ENCODE measurements at regions not wholly inside any gene's neighbourhood (a gene's known extent, or its start where the extent isn't known, plus 50 kb on each side); places are given as distances from the start of the nearest gene placed in this dataset.
A peak's percentile ranks its signal among the peaks of the same experiment; 100 is the strongest.

GRCh38 chr7:46393142-46393541 lies 472.1 kb upstream of the IGFBP3 start:
- no peak for DNase-seq

DNA sequence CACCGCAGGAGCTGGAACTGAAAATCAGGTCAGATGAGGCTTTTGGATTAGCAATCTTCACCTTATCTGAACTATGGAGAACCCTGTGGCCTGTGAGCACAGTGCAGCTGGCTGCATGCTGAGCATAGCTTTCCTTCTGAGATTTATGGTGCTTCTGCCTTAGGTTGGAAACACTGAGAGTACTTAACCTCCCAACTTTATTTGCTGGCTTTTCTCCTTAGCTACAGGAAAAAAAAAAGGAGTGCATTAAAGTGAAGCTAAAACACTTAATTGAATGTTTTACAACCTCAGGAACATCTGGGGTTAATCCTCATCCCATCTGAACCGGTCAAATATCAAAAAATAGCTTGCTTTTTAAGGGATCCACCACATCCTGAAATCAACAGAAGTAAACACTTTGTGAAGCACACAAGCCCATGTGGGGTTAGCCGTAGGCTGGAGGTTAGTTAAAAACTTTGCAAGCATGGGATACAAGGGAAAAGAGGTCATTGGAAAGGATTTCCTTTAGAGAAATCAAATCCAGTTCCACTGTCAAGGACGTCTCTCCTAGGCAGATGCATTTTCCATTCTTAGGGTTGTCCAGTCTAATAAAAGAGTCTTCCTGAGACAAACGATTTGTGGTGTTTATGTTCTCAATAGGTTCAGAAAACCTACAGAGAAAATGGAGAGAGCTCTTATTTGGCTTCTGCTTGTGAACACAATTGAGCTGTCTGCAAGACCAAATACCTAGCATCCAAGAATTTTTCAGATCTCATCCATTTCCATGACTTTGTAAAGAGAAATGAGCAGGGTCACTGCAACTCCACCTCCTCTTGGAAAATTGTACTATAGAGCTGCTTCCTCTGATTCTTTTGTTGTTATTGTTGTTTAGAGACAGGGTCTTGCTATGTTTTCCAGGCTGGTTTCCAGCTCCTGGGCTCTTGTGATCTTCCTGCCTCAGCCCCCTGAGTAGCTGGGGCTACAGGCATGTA lies 470.4 kb upstream of the IGFBP3 start:
- DNase-seq = no peak

GRCh38 chr7:46390042-46390441 lies 469.0 kb upstream of the IGFBP3 start:
- DNase-seq = no peak

GRCh38 chr7:46389146-46389545 lies 468.1 kb upstream of the IGFBP3 start:
- DNase-seq = no peak

DNA sequence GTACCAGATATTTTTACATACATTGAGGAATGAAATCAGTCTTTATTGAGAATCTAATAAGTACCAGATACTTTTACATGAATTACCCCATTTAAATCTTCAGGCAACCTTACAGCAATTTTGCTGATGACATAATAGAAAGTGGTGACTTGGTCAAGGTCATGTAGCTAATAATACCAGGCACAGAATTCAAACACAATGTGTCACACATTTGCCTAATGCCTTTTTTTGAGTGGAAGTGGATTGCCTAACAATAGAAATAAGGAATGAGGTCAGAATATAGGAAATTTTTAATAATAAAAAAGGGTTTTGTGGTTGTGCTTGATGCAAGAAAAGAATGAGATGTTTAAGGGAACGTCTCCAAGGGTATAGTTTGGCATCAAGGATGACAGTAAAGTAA lies 466.6 kb upstream of the IGFBP3 start:
- DNase-seq = no peak

DNA sequence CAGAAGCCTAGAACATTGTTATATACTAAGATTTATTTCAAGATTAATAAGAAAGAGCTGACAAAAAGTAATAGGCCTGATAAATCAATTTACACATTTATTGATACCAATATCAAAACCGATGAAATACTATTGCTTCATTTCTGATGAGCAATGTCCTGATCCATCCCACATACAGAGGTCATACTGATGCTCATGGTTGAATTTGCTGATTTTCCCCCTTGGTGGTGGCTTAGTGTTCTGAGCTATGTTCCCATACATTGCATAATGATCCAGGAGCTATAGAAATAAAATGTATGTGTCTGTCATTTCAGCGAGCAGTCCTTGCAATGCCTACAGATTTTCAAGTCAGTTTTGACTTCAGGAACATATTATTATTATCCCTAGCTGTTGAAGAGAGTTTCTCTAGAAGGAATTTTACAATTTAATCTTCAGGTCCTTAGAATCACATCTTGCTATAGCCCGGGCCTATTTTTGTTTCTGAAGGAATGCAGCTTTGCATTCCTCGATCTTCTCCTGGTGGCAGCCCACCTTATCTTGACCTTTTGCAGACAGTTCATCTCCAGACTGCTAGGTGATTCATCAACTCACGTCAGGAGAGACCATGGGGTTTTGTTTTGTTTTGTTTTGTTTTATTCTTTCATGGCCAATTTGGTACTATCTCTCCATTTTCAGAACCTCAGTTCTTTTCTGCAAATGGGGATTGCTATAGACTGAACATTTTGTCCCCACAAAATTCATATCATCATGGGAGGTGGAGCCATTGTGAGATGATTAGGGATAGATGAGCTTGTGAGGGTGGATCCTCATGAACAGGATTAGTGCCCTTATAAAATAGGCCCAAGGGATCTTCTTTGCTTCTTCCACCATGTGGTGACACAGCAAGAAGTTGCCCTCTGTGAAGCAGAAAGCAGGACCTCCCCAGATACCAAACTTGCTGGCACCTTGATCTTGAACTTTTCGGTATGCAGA lies 465.6 kb upstream of the IGFBP3 start:
- DNase-seq = no peak

DNA sequence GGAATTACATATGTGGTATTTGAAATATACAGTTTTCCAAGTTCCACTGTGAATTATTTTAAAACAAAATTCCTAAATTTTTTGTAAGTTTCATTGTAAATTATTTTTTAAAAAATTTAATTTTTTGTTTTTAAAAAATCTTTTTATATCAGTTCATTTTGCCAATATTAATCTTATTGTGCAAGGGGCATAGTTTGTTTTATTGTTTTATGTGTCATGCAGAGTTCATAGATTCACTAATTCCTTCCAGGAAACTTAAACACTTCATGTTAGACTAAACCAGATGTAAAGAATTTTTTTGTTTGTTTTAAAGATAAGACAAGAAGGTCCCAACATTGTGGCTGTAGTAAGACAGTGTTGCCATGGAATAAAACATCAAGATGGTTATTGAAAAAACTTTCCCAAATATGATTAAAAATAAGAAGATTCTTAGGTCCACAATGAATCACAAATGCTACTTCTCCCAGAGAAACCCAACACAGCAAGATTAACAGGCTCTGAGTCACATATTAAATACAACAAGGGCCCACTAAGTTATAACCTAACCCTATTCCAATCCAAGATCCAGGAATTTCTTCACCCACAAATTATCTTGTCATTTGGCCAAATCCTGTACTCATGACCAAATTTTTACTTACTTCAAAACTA lies 464.7 kb upstream of the IGFBP3 start:
- DNase-seq = no peak

DNA sequence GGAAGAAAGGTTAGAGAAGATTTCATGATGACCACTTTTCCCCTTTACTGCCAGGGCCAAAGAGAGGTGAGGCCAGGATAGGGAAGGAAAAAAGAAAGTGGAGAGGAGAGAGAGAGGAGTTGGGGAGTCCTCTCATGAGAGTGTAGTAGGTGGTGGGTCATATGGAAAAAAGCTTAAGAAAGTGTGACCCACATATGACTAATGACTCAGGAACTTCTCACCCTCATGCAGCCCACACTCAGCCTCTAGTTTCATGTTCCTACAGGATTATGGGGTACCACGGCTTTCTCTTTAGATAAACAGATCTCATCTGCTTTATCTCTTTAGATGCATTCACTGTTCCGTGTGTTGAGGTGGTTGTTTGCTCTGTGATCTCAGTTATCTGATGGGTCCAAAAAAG lies 462.5 kb upstream of the IGFBP3 start:
- no peak for DNase-seq

DNA sequence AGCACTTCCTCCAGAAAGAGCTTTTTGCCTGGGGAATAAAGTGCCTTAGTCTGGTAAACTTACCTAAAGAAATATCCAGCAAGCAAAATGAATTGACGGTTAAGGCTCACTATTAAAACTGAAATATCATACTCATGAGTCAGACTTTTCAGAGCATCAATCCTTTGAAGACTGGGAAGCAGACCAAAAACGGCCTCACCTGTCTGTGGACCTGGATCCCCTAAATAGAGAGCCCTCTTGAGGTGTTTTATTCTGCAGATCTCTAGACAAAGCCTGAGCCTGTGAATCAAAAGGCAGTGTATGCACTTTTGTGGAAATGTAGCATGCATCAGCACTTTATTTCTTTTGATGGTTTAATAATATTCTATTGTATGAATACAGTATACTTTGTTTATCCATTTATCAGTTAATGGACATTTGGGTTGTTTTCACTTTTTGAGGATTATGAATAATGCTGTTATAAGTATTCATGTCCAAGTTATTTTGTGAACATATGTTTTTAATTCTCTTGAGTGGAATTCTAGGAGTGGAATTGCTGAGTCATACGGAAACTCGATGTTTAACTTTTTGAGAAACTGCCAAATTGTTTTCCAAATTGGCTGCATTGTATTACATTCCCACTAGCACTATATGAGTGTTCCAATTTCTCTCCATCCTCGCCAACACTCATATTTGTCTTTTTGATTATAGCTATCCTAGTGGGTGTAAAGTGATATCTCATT lies 449.0 kb upstream of the IGFBP3 start:
- no peak for DNase-seq

GRCh38 chr7:46368871-46369270 lies 447.8 kb upstream of the IGFBP3 start:
- no peak for DNase-seq

GRCh38 chr7:46366526-46366925 lies 445.5 kb upstream of the IGFBP3 start:
- no peak for DNase-seq

- no peak for DNase-seq
Observed at GRCh38 chr7:46363688-46364087, 442.6 kb upstream of the IGFBP3 start.

DNA sequence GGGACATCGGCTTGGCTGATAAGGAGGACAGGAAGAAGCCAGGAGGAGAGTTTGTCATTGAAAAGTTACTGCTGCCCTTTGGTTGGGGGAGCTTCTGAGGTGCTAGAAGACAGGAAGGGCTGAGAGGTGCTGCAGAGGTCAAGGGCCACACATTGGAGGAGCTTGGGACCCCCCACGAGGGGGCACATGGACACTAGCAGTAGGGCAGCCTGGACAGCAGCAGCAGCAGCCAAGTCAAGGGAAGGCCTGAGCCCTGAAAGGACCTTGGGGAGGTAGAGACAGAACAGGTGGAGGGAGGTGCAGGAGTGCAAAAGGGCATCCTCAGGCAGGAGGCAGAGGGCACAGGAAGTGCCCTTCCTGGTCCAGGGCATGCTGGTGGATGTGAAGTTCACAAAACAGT lies 439.7 kb upstream of the IGFBP3 start:
- DNase-seq = no peak

- no peak for DNase-seq
Observed at GRCh38 chr7:46360296-46360695, 439.2 kb upstream of the IGFBP3 start.

DNA sequence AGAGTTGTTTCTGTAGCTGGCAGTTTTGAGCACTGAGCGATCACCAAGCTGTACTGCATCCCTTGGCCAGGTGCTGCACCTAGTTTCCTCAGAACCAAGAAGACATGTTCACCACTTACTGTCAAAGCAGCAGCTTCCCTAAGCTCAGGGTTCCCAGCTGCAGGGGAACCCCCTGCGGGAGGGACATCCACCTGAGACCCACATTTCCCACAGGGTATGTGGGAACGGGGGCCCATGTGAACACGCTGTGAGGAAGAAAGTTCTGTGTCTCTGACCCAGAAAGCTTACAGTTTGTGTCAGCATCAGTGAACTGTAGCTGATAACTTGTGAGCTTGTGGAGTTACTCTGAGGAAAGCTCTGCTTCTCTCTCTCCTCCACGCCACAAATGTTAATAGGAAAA lies 436.8 kb upstream of the IGFBP3 start:
- no peak for DNase-seq

GRCh38 chr7:46357290-46357689 lies 436.2 kb upstream of the IGFBP3 start:
- no peak for DNase-seq

DNA sequence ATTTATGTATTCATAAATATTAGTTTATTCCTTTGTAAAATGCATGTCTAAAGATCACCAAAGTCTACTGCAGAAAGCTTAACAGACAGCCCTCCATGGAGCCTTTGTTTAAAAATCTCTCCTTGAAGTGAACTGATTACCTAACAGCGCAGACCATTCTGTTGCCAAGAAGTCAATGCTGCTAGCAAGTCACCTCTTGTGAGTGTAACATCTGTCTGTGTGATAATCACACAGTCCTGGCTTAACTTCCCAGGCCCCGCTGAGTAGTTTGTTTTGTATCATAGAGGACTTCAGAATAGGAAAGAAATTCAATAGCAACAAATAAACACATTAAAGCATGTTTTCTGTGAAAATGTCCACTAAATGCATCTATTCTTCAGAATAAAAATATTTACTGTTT lies 435.3 kb upstream of the IGFBP3 start:
- no peak for DNase-seq

GRCh38 chr7:46355331-46355730 lies 434.3 kb upstream of the IGFBP3 start:
- no peak for DNase-seq

DNA sequence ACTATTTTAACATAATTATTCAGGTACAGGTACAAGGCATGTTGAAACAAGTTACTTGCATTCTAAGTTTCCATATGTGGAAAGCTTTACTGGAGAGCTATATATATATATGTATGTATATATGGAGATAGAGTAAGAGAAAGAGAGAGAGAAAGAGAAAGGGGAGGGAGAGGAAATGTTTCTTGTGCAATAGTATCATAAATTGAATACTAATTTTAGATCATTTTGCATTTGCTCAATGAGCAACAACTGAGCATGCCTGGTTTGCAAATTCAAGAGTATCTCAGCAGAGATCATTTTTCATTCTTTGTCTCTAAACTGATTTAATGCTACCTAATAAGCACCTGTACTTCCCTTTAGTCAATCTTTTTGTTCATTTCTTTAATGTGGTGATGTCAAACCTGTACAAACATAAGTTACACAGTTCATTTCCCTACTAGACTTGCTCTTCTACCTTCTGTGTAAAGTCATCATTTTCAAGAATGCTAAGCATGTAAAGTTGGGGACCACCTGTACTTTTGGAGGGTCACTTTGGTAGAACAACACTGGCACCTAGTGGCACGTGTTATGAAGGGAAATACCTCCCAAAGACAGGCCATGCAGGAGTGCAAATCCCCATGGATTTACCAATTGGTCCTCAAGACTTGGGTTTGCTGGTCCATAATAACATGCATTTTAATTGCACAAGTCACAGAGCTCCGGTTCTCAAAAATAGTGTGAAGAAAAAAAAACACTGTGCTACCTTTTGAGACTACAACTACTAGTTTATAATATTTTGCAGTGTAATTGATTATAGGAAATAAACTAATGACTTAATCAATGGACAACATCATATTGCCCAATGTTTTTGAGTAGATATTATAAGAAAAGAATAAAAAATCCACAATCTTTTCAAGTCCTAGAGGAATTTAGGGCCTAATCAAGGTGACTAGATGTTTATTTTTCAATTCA lies 431.2 kb upstream of the IGFBP3 start:
- DNase-seq = peak; percentile 39

GRCh38 chr7:46349490-46349889 lies 428.4 kb upstream of the IGFBP3 start:
- no peak for DNase-seq

- no peak for DNase-seq
Observed at GRCh38 chr7:46344533-46344932, 423.5 kb upstream of the IGFBP3 start.

Data from midbrain (tissue), 1 donor.